ENCODE measurements at regions not wholly inside any gene's neighbourhood (a gene's known extent, or its start where the extent isn't known, plus 50 kb on each side); places are given as distances from the start of the nearest gene placed in this dataset.
"Not testable (repeated sequence)": the region's sequence is repeated elsewhere in the genome, so short reads cannot be mapped to it uniquely, and the experiment has no call there.

DNA sequence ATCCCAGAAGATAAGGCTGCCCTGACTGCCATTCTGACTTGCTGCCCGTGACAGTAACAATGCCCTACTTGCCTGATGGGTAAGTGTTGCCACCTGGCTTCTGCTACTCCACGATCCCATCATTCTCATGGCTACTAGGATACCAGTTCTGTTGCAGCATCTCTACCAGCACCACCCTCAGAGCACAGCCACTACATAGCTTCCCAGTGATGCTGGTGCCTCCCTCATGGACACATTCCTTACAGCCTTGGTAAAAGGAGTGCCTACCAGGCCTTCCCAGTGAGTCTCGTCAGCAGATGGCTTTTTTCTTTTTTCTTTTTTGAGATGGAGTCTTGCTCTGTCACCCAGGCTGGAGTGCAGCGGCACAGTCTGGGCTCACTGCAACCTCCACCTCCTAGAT is 84.4 kb upstream of the CMKLR1 start:
- no peak for DNase-seq (ENCODE audit: low spot score)

DNA sequence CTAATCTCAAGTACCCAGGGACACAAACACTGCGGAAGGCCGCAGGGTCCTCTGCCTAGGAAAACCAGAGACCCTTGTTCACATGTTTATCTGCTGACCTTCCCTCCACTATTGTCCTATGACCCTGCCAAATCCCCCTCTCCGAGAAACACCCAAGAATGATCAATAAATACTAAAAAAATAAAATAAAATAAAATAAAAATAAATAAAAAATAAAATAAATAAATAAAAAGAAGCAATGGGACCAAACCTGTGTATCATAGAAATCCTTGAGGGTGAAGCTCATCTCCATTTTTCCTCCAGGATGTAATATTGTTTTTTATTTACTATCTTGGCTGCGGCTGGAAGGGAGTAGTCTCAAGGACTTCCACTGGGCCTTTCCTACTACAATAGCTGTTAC is 82.0 kb upstream of the CMKLR1 start:
- DNase-seq (ENCODE audit: low spot score), result not testable (repeated sequence)

DNA sequence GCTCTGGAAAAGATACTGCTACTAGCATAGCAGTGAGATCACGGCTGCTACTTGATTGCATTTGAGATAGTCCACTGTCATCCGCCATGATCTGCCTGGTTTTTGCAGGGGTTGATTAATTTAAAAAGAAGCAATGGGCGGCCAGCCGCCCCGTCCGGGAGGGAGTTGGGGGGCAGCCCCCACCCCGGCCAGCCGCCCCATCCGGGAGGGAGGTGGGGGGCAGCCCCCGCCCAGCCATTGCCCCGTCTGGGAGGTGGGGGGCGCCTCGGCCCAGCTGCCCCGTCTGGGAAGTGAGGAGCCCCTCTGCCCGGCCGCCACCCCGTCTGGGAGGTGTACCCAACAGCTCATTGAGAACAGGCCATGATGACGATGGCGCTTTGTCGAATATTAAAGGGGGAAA is 81.3 kb upstream of the CMKLR1 start:
- not testable (repeated sequence) for DNase-seq (ENCODE audit: low spot score)

DNA sequence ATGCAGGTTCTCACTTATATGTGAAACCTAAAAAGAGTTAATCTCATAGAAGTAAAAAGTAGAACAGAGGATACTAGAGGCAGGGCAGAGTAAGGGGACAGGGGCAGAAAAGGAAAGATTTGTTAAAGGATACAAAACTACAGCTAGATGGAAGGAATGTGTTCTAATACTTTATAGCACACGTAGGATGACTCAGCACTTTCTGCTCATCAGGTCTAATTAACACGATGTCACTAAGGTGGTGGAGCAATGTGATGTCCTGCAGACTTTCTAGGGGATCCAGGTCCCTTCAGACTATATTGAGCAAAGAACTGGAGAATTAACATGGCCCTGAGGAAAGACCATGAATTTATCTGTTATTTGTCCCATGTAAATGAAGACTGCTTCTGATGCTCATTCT is 80.8 kb upstream of the CMKLR1 start:
- DNase-seq (ENCODE audit: low spot score), result no peak

DNA sequence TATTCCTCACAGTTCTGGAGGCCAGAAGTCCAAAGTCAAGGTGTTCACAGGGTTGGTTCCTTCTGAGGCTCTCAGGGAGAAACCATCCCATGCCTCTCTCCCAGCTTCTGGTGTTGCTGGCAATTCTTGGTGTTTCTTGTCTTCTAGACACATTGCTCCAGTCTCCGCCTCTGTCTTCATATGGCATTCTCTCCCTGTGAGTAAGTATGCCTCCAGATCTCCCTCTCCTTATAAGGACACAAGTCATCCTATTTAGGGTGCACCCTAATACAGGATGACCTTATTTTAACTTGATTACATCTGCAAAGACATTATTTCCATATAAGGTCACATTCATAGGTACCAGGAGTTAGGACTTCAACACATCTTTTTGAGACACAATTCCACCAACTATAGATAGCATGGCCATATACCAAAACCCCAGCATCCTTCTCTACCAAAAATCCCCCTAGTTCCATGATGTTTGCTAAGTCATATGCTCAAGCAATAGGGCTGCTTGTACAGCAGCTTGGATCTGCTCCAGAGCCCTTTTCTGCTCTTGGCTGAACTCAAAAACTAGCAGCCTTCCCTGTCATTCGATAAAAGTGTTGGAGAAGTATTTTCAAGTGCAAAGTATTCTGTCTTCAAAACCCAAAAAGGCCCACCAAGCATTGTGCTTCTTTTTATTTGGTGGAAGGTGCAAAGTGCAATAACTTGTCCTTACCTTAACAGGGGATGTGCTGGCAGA is 79.2 kb upstream of the CMKLR1 start:
- no peak for DNase-seq (ENCODE audit: low spot score)

DNA sequence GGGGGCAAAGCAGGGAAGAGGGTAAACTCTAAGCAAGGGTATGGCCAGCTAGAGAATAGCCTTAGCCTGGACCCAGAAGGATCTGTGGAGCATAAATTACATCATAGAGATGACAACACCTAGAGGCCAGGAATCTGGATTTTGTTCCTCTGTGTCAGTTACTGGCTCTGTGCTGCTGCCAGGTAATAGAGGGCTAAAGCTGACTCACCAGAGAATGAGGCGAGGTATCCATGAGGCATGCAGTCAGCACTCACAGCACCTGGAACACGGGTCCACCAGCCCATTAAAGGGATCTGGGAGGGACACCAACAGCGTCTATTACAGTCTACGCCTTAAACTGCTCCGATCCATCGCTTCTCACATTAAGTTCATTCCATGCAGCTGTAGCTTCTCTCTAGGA is 74.9 kb upstream of the CMKLR1 start:
- DNase-seq (ENCODE audit: low spot score), result no peak

DNA sequence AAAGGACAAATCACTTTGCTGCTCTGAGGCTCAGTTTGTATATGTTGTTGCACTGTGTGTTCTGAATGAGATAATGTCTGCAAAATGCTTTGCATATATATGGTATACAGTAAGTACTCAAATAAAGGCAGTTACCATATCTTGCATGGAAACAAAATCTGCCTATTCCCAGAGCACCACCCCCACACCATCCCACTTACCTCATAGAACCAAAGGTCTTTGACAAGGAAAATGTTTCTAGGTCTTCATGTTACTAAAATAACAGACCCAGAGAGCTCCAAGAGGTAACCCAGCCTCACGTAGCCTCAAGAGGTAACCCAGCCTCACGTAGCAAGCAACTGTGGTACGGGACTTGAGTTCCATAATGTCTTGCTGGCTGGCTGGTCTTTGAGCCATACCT is 71.6 kb upstream of the CMKLR1 start:
- no peak for DNase-seq (ENCODE audit: low spot score)

DNA sequence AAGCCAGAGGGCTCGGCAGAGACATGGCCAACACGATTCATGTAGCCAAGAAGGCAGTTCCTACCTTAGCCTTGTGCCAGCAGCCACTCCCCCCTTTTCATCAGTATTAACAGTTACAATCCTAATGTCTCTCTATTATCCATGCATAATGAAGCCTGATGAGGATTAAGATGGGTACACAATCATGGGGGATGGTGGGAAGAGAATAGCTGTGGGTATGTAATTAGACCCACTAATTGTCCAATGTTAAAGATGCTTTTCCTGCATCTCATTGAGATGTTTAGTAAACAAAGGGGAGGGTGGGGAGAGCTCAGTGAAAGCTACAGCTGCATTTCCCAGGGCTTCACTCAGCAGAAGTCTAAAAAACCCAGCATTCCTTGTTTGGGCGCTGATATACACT is 70.4 kb upstream of the CMKLR1 start:
- DNase-seq (ENCODE audit: low spot score), result no peak

DNA sequence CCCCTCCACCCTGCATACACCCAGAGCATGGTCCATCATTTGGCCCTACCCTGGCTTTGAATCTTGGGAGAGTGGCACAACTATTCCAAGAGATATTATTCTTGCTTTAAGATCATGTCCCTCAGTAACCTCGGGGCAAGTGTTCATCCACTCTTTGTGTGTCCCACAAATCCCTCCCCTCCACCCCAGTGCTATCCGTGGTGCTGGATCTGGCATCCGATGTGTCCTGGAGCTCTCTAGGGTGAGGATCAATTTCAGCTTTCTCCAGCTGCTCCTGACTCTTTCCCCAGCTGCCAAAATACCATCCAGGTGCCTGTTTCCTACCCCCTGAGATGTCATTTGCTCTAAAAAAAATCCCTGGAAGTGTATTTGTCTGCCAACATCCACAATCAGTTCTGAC is 64.8 kb upstream of the CMKLR1 start:
- DNase-seq (ENCODE audit: low spot score), result no peak

DNA sequence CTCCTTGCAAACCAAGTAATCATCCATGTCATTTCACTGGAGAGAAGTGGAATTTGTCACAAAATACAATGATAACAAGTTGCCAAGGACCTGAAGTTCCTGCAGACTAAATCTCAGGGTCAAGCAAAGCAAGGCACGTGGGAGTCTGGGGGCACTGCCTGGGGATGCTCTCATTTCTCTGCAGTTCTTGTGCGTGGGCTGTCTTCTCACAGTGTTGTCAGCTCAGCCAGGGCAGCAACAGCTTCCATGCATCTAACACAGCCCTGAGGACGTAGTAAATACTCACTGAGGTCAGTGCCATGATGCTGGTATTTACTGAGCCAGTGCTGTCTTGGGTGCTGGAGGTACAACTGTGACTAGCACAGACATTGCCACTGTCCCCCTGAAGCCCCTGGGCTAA is 62.9 kb upstream of the CMKLR1 start:
- DNase-seq (ENCODE audit: low spot score), result no peak

DNA sequence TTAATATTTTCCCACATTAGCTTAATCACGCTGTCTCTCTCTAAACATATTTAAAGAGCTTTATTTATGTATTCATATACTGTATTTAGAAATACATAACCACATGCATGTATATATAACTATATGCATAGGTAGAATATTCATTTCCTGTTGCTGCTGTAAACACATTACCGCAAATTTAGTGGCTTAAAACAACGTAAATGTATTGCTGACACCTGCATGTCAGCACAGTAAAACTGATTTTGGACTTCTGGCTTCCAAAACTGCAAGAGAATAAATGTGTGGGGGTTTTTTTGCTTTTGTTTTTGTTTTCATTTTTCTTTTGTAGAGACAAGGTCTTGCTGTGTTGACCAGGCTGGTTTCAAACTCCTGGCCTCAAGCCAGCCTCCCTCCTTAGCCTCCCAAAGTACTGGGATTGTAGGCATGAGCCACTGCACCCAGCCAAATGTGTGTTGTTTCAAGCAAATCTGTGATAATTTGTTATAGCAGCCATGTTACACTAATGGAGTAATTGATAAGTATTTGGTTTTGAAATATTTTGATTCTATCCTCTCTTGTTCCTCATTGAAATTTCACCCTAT is 61.9 kb upstream of the CMKLR1 start:
- DNase-seq (ENCODE audit: low spot score), result no peak

DNA sequence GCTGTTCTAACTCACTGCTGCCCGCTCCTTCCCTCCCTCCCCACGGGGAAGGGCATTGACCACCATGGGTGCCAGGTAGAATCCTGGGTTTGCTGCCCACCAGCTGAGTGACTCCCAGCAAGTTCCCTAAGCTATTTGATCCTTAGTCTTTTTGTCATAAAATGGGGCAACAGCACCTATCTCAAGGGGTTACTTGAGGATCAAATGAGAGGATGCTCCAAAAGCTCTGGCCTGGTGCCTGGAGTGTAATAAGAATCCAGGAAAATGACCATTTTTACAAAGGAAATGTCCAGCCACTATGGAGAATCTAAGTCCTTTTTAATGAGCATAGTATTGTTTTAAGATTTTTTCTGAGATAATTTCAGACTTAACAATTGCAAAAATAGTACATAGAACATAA is 61.4 kb upstream of the CMKLR1 start:
- no peak for DNase-seq (ENCODE audit: low spot score)

DNA sequence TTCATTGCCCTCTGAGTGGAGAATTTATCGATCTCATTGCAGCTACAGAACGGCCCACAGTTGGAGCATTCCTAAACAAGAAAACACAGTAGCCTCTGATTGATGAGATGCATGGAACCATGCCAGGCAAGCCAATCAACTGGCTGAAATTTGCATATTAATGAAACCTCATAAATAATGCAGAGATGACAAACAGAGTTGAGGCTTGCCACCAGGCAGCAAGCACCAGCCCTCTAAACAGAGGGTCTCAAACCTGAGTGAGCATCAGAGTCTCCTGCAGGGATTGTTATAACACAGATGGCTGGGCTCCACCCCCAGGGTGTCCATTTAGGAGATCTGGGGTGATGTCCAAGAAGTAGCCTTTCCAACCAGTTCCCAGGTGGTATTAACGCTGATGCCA is 60.9 kb upstream of the CMKLR1 start:
- no peak for DNase-seq (ENCODE audit: low spot score)

DNA sequence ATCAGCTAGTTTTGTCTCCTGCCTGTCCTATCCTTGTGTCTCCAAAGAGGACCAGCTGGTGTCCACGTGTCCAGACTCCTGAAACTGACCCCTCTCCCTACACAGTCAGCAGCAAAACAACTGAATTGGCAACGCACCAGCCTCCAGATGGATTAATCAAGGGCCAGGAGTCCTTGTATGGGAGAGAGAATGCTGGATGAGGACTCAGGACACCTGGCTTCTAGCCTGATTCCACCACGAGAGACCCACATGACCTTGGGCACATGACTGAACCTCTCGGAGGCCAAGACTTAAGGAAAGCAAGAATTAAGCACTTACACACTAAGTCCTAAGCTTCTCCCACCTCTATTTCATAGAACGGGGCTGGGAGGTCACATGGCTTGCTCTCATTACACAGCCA is 60.4 kb upstream of the CMKLR1 start:
- DNase-seq (ENCODE audit: low spot score), result no peak

DNA sequence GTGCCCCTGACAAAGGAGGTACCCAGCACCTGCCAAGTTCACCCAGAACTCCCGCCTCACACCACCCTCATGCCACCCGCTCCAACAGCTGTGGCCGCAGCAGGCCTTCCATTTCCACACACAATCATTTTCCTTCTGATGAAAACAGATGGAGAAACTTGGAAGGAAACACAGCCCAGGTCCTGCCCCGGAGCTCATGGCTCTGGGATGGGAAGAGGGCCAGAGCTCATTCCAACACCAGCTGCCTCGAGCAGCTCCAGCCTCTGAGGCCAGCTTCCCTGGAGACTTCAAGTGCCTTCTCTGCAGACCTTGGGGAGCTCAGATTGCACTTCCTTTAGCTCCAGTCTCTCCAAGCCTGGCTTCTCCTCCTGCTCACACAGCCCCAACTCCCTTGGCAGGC is 55.1 kb upstream of the CMKLR1 start:
- no peak for DNase-seq (ENCODE audit: low spot score)

DNA sequence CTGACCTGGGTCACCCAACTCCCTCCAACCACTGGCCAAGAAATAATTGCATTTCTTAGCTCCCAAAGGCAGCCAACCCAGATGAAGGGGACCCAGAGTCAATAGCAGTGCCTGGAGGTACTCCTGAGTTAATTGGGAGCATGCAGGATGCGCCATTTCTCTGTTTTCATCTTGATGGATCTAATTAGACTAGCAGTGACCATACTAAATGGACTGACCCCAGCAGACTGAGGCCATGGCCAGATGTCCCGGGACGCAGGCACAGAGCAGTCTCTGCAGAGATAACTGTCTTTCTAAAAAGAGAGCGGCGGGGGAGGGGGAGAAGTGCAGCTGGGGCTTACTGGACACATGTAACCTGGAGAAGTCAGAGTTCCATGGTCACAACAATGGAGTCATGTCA is 53.2 kb upstream of the CMKLR1 start:
- DNase-seq (ENCODE audit: low spot score), result no peak

DNA sequence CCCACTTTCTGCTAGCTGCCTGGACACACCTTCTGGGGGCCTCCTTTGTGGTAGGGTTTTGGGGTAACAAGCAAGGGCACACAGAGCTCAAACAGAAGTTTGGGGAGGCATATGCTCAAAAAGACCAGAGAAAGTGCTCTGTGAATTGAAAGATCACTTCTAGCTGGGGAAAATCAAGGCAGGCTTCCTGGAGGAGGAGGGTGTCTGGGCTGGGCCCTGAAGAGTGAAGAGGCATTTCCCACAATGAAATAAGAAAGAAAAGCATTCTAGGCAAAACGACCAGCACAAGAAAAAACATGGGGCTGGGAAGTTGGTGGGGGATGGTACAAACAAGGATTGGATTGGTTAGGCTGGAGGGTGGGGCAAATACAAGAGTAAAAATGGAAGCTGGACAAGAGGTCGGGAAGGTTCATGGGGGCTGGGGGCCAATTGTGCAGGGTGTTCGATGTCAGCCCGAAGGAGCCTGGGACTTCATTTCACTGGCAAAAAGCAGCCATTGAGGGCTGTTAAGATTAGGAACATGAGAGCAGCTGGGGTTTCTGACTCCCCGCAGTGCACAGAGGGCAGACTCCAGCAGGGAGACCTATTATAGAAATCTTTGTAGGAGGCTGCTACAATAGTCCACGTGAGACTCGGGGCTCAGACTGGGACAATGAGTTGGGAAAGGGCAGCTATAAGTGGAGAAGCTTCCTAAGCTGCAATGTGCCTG is 51.5 kb upstream of the CMKLR1 start:
- DNase-seq (ENCODE audit: low spot score), result no peak

DNA sequence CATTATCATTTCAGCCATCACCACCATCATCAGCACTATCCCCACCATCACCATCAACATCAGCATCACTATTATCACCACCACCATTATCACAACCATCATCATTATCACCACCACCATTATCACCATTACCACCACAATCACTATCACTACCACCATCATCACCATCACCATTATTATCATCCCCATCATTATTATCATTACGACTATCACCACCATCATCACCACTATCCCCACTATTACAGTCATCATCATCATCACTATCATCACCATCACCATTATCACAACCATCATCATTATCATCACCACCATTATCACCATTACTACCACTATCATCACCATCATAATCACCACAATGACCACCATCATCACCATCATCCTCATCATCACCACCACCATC is 50.4 kb upstream of the CMKLR1 start:
- no peak for DNase-seq (ENCODE audit: low spot score)

Data from activated CD4-positive, alpha-beta T cell treated with anti-CD3 and anti-CD28 coated beads, Interleukin-2, Interleukin-4, amounts not matched to agents 100 ng/mL and 50 ng/mL, durations not matched to agents 16 hours and 8 hours (primary cell).